Keratinocyte (primary cell): ENCODE measurements at regions not wholly inside any gene's neighbourhood (a gene's known extent, or its start where the extent isn't known, plus 50 kb on each side); places are given as distances from the start of the nearest gene placed in this dataset.

ENCODE experiments used
- DNase-seq: peaks from one replicate; pipeline ENCODE4 v3.0.0-alpha.2; 2011; ENCODE audit warnings: low read depth, missing footprints, low spot score
- FAIRE-seq: peaks from 2 replicates; lab custom pipeline; 2011; peaks lifted over from hg19 to GRCh38; lab: Jason Lieb, UNC
- H2AFZ ChIP-seq: 2 replicates; pipeline ENCODE4 v1.6.0; 2012; ENCODE audit warnings: low read length, control low read depth, inconsistent platforms; ENCODE audit not compliant: control insufficient read depth
- H3K27ac ChIP-seq: 2 replicates; pipeline ENCODE4 v1.5.1; 2011; ENCODE audit warnings: low read length; ENCODE audit not compliant: control insufficient read depth, insufficient read depth
- H3K27me3 ChIP-seq: 3 replicates; pipeline ENCODE4 v1.6.0; 2011; ENCODE audit warnings: low read length; ENCODE audit not compliant: control insufficient read depth, insufficient read depth; ENCODE audit errors: extremely low read depth
- H3K36me3 ChIP-seq, 2 experiments: 2 replicates in 1 of 2; 3 replicates in 1 of 2; pipeline ENCODE4 v1.5.1; 2011; ENCODE audit warnings: low read length in 2 of 2, mild to moderate bottlenecking in 1 of 2; ENCODE audit not compliant: control insufficient read depth in 2 of 2, insufficient read depth in 2 of 2; ENCODE audit errors: extremely low read depth in 1 of 2
- H3K4me1 ChIP-seq: 3 replicates; pipeline ENCODE4 v1.5.1; 2011; ENCODE audit warnings: low read length; ENCODE audit not compliant: control insufficient read depth, insufficient read depth; ENCODE audit errors: extremely low read depth
- H3K4me2 ChIP-seq: 3 replicates; pipeline ENCODE4 v1.6.0; 2011; ENCODE audit warnings: low read depth, low read length; ENCODE audit not compliant: control insufficient read depth, insufficient read depth; ENCODE audit errors: extremely low read depth
- H3K4me3 ChIP-seq, 3 experiments: fragments of 200-600 bp in 1 of 3; sonication (generic) in 1 of 3; 2 replicates in 2 of 3; 3 replicates in 1 of 3; pipeline ENCODE4 v1.5.1; 2011 to 2016; ENCODE audit warnings: low read length in 3 of 3, mild to moderate bottlenecking in 3 of 3, control low read depth in 2 of 3, inconsistent platforms in 1 of 3, low read depth in 1 of 3, mixed read lengths in 1 of 3, mixed run types in 1 of 3, moderate library complexity in 1 of 3; ENCODE audit not compliant: control insufficient read depth in 2 of 3, insufficient read depth in 2 of 3; ENCODE audit errors: extremely low read depth in 1 of 3
- H3K79me2 ChIP-seq: 2 replicates; pipeline ENCODE4 v1.6.0; 2012; ENCODE audit warnings: low read length; ENCODE audit not compliant: control insufficient read depth, insufficient read depth
- H3K9ac ChIP-seq: 3 replicates; pipeline ENCODE4 v1.6.0; 2011; ENCODE audit warnings: low read length; ENCODE audit not compliant: control insufficient read depth, insufficient read depth; ENCODE audit errors: extremely low read depth
- H3K9me1 ChIP-seq: 3 replicates; pipeline ENCODE4 v1.6.0; 2011; ENCODE audit warnings: low read length; ENCODE audit not compliant: control insufficient read depth, insufficient read depth; ENCODE audit errors: extremely low read depth
- H3K9me3 ChIP-seq: 2 replicates; pipeline ENCODE4 v1.5.1; 2012; ENCODE audit warnings: low read depth, low read length; ENCODE audit not compliant: control insufficient read depth
- H4K20me1 ChIP-seq: 3 replicates; pipeline ENCODE4 v1.6.0; 2011; ENCODE audit warnings: low read length; ENCODE audit not compliant: control insufficient read depth, insufficient read depth; ENCODE audit errors: extremely low read depth
- EZH2 ChIP-seq: IDR thresholded peaks from one replicate; pipeline ENCODE4 v1.6.1; 2012; ENCODE audit warnings: inconsistent platforms, mild to moderate bottlenecking, low read length, moderate library complexity
- dilution Hi-C: fragments of 300-500 bp; cut with MboI; formaldehyde crosslinking; loops from one replicate; pipeline ENCODE4 v1.7.0; 2020; ENCODE audit warnings: low sequenced_read_pairs; ENCODE audit not compliant: extremely low pct_ligation_motif_present
- TF ChIP-seq, protein P1 (sequence below), 3 experiments: IDR thresholded peaks in 1 of 3; conservative IDR thresholded peaks in 1 of 3; optimal IDR thresholded peaks in 1 of 3; 2 replicates in 2 of 3; 3 replicates in 1 of 3; pipeline versions ENCODE3 to v1.5.1; 2011; ENCODE audit warnings: low read length in 3 of 3, mild to moderate bottlenecking in 3 of 3, moderate library complexity in 2 of 3, control low read depth in 1 of 3, inconsistent platforms in 1 of 3; ENCODE audit not compliant: insufficient read depth in 2 of 3; ENCODE audit errors: extremely low read depth in 1 of 3

DNA sequence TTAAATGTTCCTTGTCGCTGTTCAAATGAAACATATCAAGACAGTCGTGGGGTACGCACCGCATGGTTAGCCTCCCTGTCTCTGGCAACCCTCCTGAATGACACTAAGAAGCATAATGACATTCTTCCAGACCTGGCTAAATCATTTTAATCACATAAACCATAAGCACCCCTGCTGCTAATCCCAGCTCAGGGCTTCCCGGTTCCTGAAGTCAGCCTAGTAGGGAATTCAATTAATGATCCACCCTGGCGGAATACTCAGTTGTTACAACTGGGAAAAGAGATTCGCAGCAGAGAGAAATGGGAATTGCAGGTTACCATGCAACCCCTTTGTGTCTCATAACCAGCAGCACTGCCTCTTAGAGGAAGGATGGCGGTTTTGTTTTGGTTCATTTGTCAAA lies 200.8 kb upstream of the AGAP1 start:
- Histone ChIP-seq H3K4me3 (no peak overlapping the region), H3K27me3 (no peaks in the 10 kb centered on the region), H2AFZ (no peak overlapping the region), H3K36me3 (no peaks in the 10 kb centered on the region), H3K4me1 (no peaks in the 10 kb centered on the region), H3K79me2 (no peaks in the 10 kb centered on the region), H3K4me2 (no peak overlapping the region), H3K9me3 (no peaks in the 10 kb centered on the region), H3K9ac (no peak overlapping the region), H3K27ac (no peak overlapping the region), H4K20me1 (no peaks in the 10 kb centered on the region), H3K9me1 (no peaks in the 10 kb centered on the region)
- dilution Hi-C loops: no loop called here
- DNase-seq (no peak), FAIRE-seq (no peak)
- TF ChIP-seq, protein P1, sequence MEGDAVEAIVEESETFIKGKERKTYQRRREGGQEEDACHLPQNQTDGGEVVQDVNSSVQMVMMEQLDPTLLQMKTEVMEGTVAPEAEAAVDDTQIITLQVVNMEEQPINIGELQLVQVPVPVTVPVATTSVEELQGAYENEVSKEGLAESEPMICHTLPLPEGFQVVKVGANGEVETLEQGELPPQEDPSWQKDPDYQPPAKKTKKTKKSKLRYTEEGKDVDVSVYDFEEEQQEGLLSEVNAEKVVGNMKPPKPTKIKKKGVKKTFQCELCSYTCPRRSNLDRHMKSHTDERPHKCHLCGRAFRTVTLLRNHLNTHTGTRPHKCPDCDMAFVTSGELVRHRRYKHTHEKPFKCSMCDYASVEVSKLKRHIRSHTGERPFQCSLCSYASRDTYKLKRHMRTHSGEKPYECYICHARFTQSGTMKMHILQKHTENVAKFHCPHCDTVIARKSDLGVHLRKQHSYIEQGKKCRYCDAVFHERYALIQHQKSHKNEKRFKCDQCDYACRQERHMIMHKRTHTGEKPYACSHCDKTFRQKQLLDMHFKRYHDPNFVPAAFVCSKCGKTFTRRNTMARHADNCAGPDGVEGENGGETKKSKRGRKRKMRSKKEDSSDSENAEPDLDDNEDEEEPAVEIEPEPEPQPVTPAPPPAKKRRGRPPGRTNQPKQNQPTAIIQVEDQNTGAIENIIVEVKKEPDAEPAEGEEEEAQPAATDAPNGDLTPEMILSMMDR (optimal IDR thresholded peaks at IDR 0.05 in 1 of 3, IDR thresholded peaks at IDR 0.05 in 1 of 3, conservative IDR thresholded peaks at IDR 0.05 in 1 of 3; ENCODE audit: extremely low read depth in 1 of 3, insufficient read depth in 2 of 3, low read length in 3 of 3): no peak
- no peak for TF ChIP-seq EZH2

DNA sequence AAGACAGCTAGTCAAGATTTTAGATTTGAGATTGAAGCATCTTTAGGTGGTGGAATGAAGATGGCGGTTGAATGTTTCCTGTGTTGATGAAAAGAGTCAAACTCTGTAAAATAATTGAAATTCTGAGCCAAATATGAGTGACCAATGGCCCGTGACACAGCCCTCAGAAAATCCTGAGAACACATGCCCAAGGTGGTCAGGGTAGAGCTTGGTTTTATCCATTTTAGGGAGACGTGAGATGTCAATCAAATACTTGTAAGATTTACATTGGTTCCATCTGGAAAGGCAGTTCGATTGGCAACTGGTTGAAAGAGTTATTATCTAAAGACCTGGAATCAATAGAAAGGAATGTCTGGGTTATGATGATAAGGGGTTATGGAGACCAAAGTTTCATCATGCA lies 198.0 kb upstream of the AGAP1 start:
- dilution Hi-C loops: no loop called here
- no peaks in the 10 kb centered on the region for H3K79me2 ChIP-seq
- H3K9ac ChIP-seq: no peak overlapping the region
- TF ChIP-seq, protein P1 (optimal IDR thresholded peaks at IDR 0.05 in 1 of 3, IDR thresholded peaks at IDR 0.05 in 1 of 3, conservative IDR thresholded peaks at IDR 0.05 in 1 of 3; ENCODE audit: extremely low read depth in 1 of 3, insufficient read depth in 2 of 3, low read length in 3 of 3): no peak
- TF ChIP-seq EZH2: no peak
- FAIRE-seq (no peak), DNase-seq (no peak)
- H3K36me3 ChIP-seq: no peaks in the 10 kb centered on the region
- no peak overlapping the region for H3K27ac ChIP-seq
- H3K9me1 ChIP-seq: no peaks in the 10 kb centered on the region
- H3K4me2 ChIP-seq: no peak overlapping the region
- H4K20me1 ChIP-seq: no peaks in the 10 kb centered on the region
- peaks cover 2% of the 10 kb centered on the region for H3K27me3 ChIP-seq
- no peak overlapping the region for H3K4me3 ChIP-seq
- no peaks in the 10 kb centered on the region for H3K9me3 ChIP-seq
- no peaks in the 10 kb centered on the region for H3K4me1 ChIP-seq
- no peak overlapping the region for H2AFZ ChIP-seq
